ENCODE measurements at regions not wholly inside any gene's neighbourhood (a gene's known extent, or its start where the extent isn't known, plus 50 kb on each side); places are given as distances from the start of the nearest gene placed in this dataset.

- H3K4me3 ChIP-seq (ENCODE audit: low read length) = no peak overlapping the region
- no peaks in the 10 kb centered on the region for H3K9me3 ChIP-seq (replicated peaks; ENCODE audit: low read length)
- H3K36me3 ChIP-seq (ENCODE audit: insufficient read depth, low read length) = no peaks in the 10 kb centered on the region
- no peak overlapping the region for H3K9ac ChIP-seq (ENCODE audit: low read depth, low read length)
- H3K27me3 ChIP-seq (ENCODE audit: control insufficient read depth, insufficient read depth, low read length) = no peaks in the 10 kb centered on the region
- H3K4me2 ChIP-seq (ENCODE audit: low read length) = no peak overlapping the region
- no peaks in the 10 kb centered on the region for H3K4me1 ChIP-seq (ENCODE audit: control insufficient read depth, insufficient read depth, low read length)
Observed at GRCh38 chr13:97082461-97083207, 88.4 kb upstream of the OXGR1 start.

- H3K4me1 ChIP-seq (ENCODE audit: control insufficient read depth, insufficient read depth, low read length) = no peaks in the 10 kb centered on the region
- no peaks in the 10 kb centered on the region for H3K9me3 ChIP-seq (replicated peaks; ENCODE audit: low read length)
- no peaks in the 10 kb centered on the region for H3K36me3 ChIP-seq (ENCODE audit: insufficient read depth, low read length)
- H3K27me3 ChIP-seq (ENCODE audit: control insufficient read depth, insufficient read depth, low read length) = peaks cover 4% of the 10 kb centered on the region
- H3K4me2 ChIP-seq (ENCODE audit: low read length) = no peak overlapping the region
- no peak overlapping the region for H3K4me3 ChIP-seq (ENCODE audit: low read length)
- H3K9ac ChIP-seq (ENCODE audit: low read depth, low read length) = no peak overlapping the region
Observed at GRCh38 chr13:97091196-97091595, 96.9 kb upstream of the OXGR1 start.

- H3K9ac ChIP-seq (ENCODE audit: low read depth, low read length) = no peak overlapping the region
- no peaks in the 10 kb centered on the region for H3K36me3 ChIP-seq (ENCODE audit: insufficient read depth, low read length)
- H3K27me3 ChIP-seq (ENCODE audit: control insufficient read depth, insufficient read depth, low read length) = no peaks in the 10 kb centered on the region
- H3K9me3 ChIP-seq (replicated peaks; ENCODE audit: low read length) = no peaks in the 10 kb centered on the region
- H3K4me2 ChIP-seq (ENCODE audit: low read length) = no peak overlapping the region
- H3K4me1 ChIP-seq (ENCODE audit: control insufficient read depth, insufficient read depth, low read length) = no peaks in the 10 kb centered on the region
- no peak overlapping the region for H3K4me3 ChIP-seq (ENCODE audit: low read length)
Observed at GRCh38 chr13:97100821-97101220, 106.5 kb upstream of the OXGR1 start.

- Histone ChIP-seq H3K9me3 (replicated peaks; ENCODE audit: low read length) (no peaks in the 10 kb centered on the region), H3K27me3 (ENCODE audit: control insufficient read depth, insufficient read depth, low read length) (no peaks in the 10 kb centered on the region), H3K9ac (ENCODE audit: low read depth, low read length) (no peak overlapping the region), H3K4me1 (ENCODE audit: control insufficient read depth, insufficient read depth, low read length) (no peaks in the 10 kb centered on the region), H3K4me3 (ENCODE audit: low read length) (no peak overlapping the region), H3K4me2 (ENCODE audit: low read length) (no peak overlapping the region), H3K36me3 (ENCODE audit: insufficient read depth, low read length) (no peaks in the 10 kb centered on the region)
Observed at GRCh38 chr13:97101912-97102708, 107.8 kb upstream of the OXGR1 start.

- H3K27me3 ChIP-seq (ENCODE audit: control insufficient read depth, insufficient read depth, low read length) = no peaks in the 10 kb centered on the region
- no peak overlapping the region for H3K4me3 ChIP-seq (ENCODE audit: low read length)
- H3K36me3 ChIP-seq (ENCODE audit: insufficient read depth, low read length) = no peaks in the 10 kb centered on the region
Observed at GRCh38 chr13:97106323-97106722, 112.0 kb upstream of the OXGR1 start.

GRCh38 chr13:97107815-97108529, 113.7 kb upstream of the OXGR1 start:
- Histone ChIP-seq H3K9ac (ENCODE audit: low read depth, low read length) (no peak overlapping the region), H3K27me3 (ENCODE audit: control insufficient read depth, insufficient read depth, low read length) (no peaks in the 10 kb centered on the region), H3K4me3 (ENCODE audit: low read length) (no peak overlapping the region), H3K4me2 (ENCODE audit: low read length) (no peak overlapping the region), H3K36me3 (ENCODE audit: insufficient read depth, low read length) (no peaks in the 10 kb centered on the region), H3K4me1 (ENCODE audit: control insufficient read depth, insufficient read depth, low read length) (peaks cover 8% of the 10 kb centered on the region), H3K9me3 (replicated peaks; ENCODE audit: low read length) (no peaks in the 10 kb centered on the region)

More at GRCh38 chr13:97106323-97106722, 112.0 kb upstream of the OXGR1 start:
- H3K4me2 ChIP-seq (ENCODE audit: low read length) = no peak overlapping the region
- no peaks in the 10 kb centered on the region for H3K9me3 ChIP-seq (replicated peaks; ENCODE audit: low read length)
- H3K9ac ChIP-seq (ENCODE audit: low read depth, low read length) = no peak overlapping the region
- H3K4me1 ChIP-seq (ENCODE audit: control insufficient read depth, insufficient read depth, low read length) = peaks cover 8% of the 10 kb centered on the region

- no peak overlapping the region for H3K4me2 ChIP-seq (ENCODE audit: low read length)
- no peak overlapping the region for H3K9ac ChIP-seq (ENCODE audit: low read depth, low read length)
- H3K36me3 ChIP-seq (ENCODE audit: insufficient read depth, low read length) = no peaks in the 10 kb centered on the region
- H3K4me1 ChIP-seq (ENCODE audit: control insufficient read depth, insufficient read depth, low read length) = peaks cover 8% of the 10 kb centered on the region
- H3K4me3 ChIP-seq (ENCODE audit: low read length) = no peak overlapping the region
- no peaks in the 10 kb centered on the region for H3K27me3 ChIP-seq (ENCODE audit: control insufficient read depth, insufficient read depth, low read length)
- no peaks in the 10 kb centered on the region for H3K9me3 ChIP-seq (replicated peaks; ENCODE audit: low read length)
Observed at GRCh38 chr13:97108530-97108900, 113.6 kb upstream of the MBNL2 start.

- H3K4me1 ChIP-seq (ENCODE audit: control insufficient read depth, insufficient read depth, low read length) = peaks cover 8% of the 10 kb centered on the region
- H3K36me3 ChIP-seq (ENCODE audit: insufficient read depth, low read length) = no peaks in the 10 kb centered on the region
- no peak overlapping the region for H3K4me3 ChIP-seq (ENCODE audit: low read length)
- no peaks in the 10 kb centered on the region for H3K27me3 ChIP-seq (ENCODE audit: control insufficient read depth, insufficient read depth, low read length)
- H3K9me3 ChIP-seq (replicated peaks; ENCODE audit: low read length) = no peaks in the 10 kb centered on the region
- H3K4me2 ChIP-seq (ENCODE audit: low read length) = peak overlapping the region; percentile 81
- no peak overlapping the region for H3K9ac ChIP-seq (ENCODE audit: low read depth, low read length)
Observed at GRCh38 chr13:97109256-97109655, 112.9 kb upstream of the MBNL2 start.

- peak overlapping the region; percentile 81 for H3K4me2 ChIP-seq (ENCODE audit: low read length)
- H3K4me1 ChIP-seq (ENCODE audit: control insufficient read depth, insufficient read depth, low read length) = peaks cover 12% of the 10 kb centered on the region
- H3K4me3 ChIP-seq (ENCODE audit: low read length) = peak overlapping the region; percentile 59
- no peaks in the 10 kb centered on the region for H3K36me3 ChIP-seq (ENCODE audit: insufficient read depth, low read length)
- no peak overlapping the region for H3K9ac ChIP-seq (ENCODE audit: low read depth, low read length)
- no peaks in the 10 kb centered on the region for H3K27me3 ChIP-seq (ENCODE audit: control insufficient read depth, insufficient read depth, low read length)
- H3K9me3 ChIP-seq (replicated peaks; ENCODE audit: low read length) = no peaks in the 10 kb centered on the region
Observed at GRCh38 chr13:97109841-97110492, 112.2 kb upstream of the MBNL2 start.

- Histone ChIP-seq H3K4me2 (ENCODE audit: low read length) (no peak overlapping the region), H3K36me3 (ENCODE audit: insufficient read depth, low read length) (no peaks in the 10 kb centered on the region), H3K4me3 (ENCODE audit: low read length) (no peak overlapping the region), H3K27me3 (ENCODE audit: control insufficient read depth, insufficient read depth, low read length) (no peaks in the 10 kb centered on the region), H3K9ac (ENCODE audit: low read depth, low read length) (no peak overlapping the region), H3K4me1 (ENCODE audit: control insufficient read depth, insufficient read depth, low read length) (peaks cover 21% of the 10 kb centered on the region), H3K9me3 (replicated peaks; ENCODE audit: low read length) (no peaks in the 10 kb centered on the region)
Observed at GRCh38 chr13:97110936-97111335, 111.2 kb upstream of the MBNL2 start.

- no peak overlapping the region for H3K4me2 ChIP-seq (ENCODE audit: low read length)
- no peaks in the 10 kb centered on the region for H3K36me3 ChIP-seq (ENCODE audit: insufficient read depth, low read length)
- no peaks in the 10 kb centered on the region for H3K27me3 ChIP-seq (ENCODE audit: control insufficient read depth, insufficient read depth, low read length)
- no peak overlapping the region for H3K9ac ChIP-seq (ENCODE audit: low read depth, low read length)
- H3K4me3 ChIP-seq (ENCODE audit: low read length) = no peak overlapping the region
- H3K4me1 ChIP-seq (ENCODE audit: control insufficient read depth, insufficient read depth, low read length) = peaks cover 29% of the 10 kb centered on the region
- no peaks in the 10 kb centered on the region for H3K9me3 ChIP-seq (replicated peaks; ENCODE audit: low read length)
Observed at GRCh38 chr13:97111756-97112155, 110.4 kb upstream of the MBNL2 start.
